PC-3 (cell line): ENCODE measurements at regions not wholly inside any gene's neighbourhood (a gene's known extent, or its start where the extent isn't known, plus 50 kb on each side); places are given as distances from the start of the nearest gene placed in this dataset.

Experiments used
- EZH2 ChIP-seq: fragments of 300-600 bp; sonication (generic); IDR thresholded peaks from one replicate; pipeline ENCODE4 v1.6.1; 2017; ENCODE audit warnings: antibody characterized with exemption, mild to moderate bottlenecking, low read length; ENCODE audit not compliant: unreplicated experiment
- EZH2phosphoT487 ChIP-seq: fragments of 300-600 bp; sonication (generic); IDR thresholded peaks from 2 replicates; pipeline ENCODE4 v1.6.1; 2018; ENCODE audit warnings: mild to moderate bottlenecking, antibody characterized with exemption, low read length, borderline replicate concordance
- TF ChIP-seq, protein P1 (sequence below): fragments of 300-600 bp; sonication (generic); conservative IDR thresholded peaks from 2 replicates; pipeline ENCODE4 v1.5.1; 2017; ENCODE audit warnings: antibody characterized with exemption, low read depth, mild to moderate bottlenecking, low read length

DNA sequence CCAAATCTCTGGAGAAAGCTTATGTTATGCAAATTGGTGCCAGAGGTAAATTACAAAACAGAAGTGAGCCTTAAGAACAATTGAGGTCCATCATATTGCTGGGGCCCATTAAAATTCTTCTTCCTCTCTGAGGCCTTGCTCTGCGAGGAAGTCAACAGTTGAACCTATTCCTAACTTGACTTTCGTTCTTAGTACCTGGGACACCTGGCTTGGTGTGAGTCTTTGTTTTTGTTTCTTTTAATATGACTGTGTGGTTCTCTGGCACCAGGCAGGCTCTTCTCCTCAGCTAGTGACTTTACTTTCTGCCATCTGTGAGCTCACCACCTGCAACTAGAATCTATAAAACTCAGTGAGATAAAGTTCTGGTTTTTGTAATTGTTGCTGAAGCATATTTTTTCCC lies 120.4 kb downstream of the CBLN1 start:
- TF ChIP-seq, protein P1, sequence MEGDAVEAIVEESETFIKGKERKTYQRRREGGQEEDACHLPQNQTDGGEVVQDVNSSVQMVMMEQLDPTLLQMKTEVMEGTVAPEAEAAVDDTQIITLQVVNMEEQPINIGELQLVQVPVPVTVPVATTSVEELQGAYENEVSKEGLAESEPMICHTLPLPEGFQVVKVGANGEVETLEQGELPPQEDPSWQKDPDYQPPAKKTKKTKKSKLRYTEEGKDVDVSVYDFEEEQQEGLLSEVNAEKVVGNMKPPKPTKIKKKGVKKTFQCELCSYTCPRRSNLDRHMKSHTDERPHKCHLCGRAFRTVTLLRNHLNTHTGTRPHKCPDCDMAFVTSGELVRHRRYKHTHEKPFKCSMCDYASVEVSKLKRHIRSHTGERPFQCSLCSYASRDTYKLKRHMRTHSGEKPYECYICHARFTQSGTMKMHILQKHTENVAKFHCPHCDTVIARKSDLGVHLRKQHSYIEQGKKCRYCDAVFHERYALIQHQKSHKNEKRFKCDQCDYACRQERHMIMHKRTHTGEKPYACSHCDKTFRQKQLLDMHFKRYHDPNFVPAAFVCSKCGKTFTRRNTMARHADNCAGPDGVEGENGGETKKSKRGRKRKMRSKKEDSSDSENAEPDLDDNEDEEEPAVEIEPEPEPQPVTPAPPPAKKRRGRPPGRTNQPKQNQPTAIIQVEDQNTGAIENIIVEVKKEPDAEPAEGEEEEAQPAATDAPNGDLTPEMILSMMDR: no peak
- TF ChIP-seq EZH2: no peak
- no peak for TF ChIP-seq EZH2phosphoT487
